NCI-H1436 (cell line): ENCODE measurements at regions not wholly inside any gene's neighbourhood (a gene's known extent, or its start where the extent isn't known, plus 50 kb on each side); places are given as distances from the start of the nearest gene placed in this dataset.
"Not testable (repeated sequence)": the region's sequence is repeated elsewhere in the genome, so short reads cannot be mapped to it uniquely, and the experiment has no call there.

Experiments
- DNase-seq: peaks from one replicate; lab custom pipeline; 2025; lab: John Stamatoyannopoulos, UW

- DNase-seq, result no peak
Observed at GRCh38 chr20:48530957-48531356, 296.8 kb downstream of the PREX1 start.

DNA sequence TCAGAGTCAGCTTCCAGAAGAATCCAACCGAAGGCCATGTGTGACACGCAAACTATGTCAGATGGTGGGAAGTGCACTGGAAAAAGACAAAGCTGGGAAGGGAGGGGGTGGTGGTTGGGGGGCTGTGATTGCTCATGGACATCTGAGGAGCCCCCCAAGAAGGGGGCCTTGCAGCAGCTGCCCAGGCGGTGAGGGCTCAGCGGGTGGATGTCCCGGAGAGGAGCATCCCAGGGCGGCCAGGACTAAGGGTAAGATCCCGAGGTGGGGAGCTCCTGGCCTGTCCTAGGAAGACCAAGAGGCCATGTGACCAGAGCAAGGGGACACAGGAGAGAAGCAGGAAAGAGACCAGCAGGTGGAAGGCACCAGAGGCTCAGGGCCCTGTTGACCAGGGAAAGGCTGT, 299.5 kb downstream of the PREX1 start:
- DNase-seq, result no peak

DNA sequence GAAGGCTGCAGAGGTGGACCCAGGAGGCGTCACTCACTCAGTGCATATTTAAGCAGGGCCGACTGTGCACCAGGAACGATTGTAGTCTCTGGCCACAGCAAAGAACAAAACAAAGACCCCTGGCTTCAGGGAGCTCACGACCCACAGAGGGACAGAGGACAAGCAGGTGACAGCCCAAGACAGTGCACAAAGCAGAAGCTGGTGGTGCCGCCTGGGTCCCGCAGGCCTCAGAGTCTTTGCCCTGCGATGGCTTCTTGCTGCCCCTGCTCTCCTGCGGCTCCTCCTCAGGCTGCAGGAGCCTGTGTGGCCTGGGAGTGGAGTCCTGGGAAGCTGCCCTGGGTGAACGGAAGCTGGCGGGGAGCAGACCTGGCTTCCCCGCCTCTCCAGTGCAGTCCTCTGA, 300.0 kb downstream of the PREX1 start:
- no peak for DNase-seq

DNA sequence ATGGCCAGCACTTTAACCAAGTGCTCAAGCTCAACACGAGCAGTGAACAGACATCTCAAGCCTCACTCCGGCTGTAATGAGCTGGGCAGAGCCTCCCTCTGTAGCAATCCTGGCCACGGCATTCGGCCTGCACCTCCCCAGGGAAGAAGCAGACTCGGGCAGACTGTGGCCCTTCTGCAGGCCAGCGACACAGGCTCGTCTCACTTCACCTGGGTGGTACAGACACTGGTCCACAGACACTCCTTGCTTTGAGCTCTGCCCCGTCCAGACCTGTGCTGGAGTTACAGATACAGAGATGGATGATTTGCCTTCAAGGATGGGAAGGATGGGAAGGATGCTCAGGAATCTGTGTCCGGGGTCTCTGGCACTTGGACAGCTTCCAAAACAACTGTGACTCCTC, 300.9 kb downstream of the PREX1 start:
- no peak for DNase-seq

GRCh38 chr20:48525400-48525799, 302.4 kb downstream of the PREX1 start:
- DNase-seq, result no peak

GRCh38 chr20:48524582-48524981, 303.2 kb downstream of the PREX1 start:
- no peak for DNase-seq

GRCh38 chr20:48523191-48523995, 304.4 kb downstream of the PREX1 start:
- no peak for DNase-seq

DNA sequence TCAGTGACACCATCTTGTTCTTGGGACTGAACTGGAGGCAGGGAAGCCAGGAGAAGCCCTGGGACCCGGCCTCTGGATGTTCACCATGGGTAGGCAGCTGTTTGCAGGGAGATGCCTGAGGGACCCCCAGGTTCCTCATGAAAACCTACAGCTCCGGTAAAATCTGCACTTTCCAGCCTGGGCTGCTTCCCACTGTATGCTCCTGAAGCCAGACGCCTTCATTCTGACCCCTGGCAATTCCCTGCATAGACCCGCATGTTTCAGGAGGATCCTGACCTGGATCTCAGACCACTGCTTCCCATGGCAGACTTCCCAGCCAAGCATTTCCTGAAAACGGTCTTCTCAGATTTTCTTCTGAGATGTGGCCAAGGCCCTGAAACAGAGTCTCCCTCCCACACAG, 306.7 kb downstream of the PREX1 start:
- DNase-seq, result no peak

DNA sequence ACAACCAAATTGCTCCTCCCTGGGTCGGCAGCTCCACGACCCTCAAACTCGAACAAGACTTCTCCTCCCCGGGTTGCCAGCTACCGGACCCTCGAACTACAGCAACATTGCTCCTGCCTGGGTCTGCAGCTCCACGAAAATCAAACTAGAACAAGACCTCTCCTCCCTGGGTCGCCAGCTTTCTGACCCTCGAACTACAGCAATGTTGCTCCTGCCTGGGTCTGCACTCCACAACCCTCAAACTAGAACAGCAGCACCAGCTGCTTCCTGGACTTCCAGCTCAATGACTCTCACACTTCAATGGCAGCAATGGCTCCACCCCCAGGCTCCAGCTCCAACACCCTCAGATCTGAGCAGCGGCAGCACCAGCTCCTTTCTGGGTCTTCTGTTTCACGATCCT, 311.6 kb downstream of the PREX1 start:
- not testable (repeated sequence) for DNase-seq

GRCh38 chr20:48514577-48514976, 313.2 kb downstream of the PREX1 start:
- not testable (repeated sequence) for DNase-seq

DNA sequence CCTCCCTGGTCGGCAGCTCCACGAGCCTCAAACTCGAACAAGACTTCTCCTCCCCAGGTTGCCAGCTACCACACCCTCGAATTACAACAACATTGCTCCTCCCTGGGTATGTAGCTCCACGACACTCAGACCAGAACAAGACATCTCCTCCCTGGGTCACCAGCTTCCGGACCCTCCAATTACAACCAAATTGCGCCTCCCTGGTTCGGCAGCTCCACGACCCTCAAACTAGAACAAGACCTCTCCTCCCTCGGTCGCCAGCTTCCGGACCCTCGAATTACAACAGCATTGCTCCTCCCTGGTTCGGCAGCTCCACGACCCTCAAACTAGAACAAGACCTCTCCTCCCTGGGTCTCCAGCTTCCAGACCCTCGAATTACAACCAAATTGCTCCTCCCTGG, 315.3 kb downstream of the PREX1 start:
- DNase-seq, result not testable (repeated sequence)

GRCh38 chr20:48505066-48505465, 322.7 kb downstream of the PREX1 start:
- DNase-seq, result not testable (repeated sequence)

GRCh38 chr20:48503166-48503815, 324.5 kb downstream of the PREX1 start:
- no peak for DNase-seq

GRCh38 chr20:48502758-48503157, 325.0 kb downstream of the PREX1 start:
- DNase-seq, result no peak

- no peak for DNase-seq
Observed at GRCh38 chr20:48502016-48502415, 325.8 kb downstream of the PREX1 start.

DNA sequence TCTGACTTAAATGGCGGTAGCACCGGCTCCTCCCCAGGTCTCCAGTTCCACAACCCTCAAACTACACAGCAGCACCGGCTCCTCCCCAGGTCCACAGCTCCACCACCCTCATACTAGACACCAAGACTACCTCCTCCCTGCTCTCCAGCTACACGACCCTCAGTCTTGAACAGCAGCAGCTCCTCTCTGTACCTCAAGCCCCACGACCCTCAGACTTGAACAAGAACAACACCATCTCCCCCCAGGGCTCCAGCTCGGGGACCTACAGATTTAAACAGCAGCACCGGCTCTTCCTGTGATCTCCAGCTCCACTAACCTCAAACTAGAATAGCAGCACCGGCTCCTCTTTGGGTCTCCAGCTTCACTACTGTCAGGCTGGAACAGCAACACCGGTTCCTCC, 326.9 kb downstream of the PREX1 start:
- not testable (repeated sequence) for DNase-seq

DNA sequence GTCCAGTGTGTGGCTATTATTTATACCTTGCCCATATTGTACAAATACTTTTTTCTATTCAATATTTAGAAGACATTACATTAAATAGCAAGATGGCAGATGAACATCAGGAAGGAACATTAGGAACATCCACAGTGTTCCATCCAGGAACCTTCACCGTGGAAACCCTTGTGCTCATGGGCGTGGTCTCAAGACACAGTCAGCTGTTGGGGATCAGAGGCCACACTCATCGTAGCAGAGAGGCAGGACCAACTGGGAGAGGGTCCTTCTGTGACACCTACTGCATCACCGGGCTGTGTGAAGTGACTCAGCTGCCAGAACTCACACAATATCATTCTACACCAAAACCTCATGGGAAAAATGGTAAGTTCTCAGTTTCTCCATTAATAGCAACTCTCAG, 328.9 kb downstream of the PREX1 start:
- DNase-seq, result not testable (repeated sequence)

- not testable (repeated sequence) for DNase-seq
Observed at GRCh38 chr20:48498125-48498524, 329.7 kb downstream of the PREX1 start.

- DNase-seq, result no peak
Observed at GRCh38 chr20:48493966-48494365, 333.8 kb downstream of the PREX1 start.

GRCh38 chr20:48493331-48493730, 334.5 kb downstream of the PREX1 start:
- DNase-seq, result not testable (repeated sequence)

GRCh38 chr20:48492715-48493070, 335.1 kb downstream of the PREX1 start:
- DNase-seq, result no peak

- DNase-seq, result no peak
Observed at GRCh38 chr20:48492015-48492714, 335.6 kb downstream of the PREX1 start.
